ENCODE measurements at regions not wholly inside any gene's neighbourhood (a gene's known extent, or its start where the extent isn't known, plus 50 kb on each side); places are given as distances from the start of the nearest gene placed in this dataset.
"Not testable (repeated sequence)": the region's sequence is repeated elsewhere in the genome, so short reads cannot be mapped to it uniquely, and the experiment has no call there.

DNA sequence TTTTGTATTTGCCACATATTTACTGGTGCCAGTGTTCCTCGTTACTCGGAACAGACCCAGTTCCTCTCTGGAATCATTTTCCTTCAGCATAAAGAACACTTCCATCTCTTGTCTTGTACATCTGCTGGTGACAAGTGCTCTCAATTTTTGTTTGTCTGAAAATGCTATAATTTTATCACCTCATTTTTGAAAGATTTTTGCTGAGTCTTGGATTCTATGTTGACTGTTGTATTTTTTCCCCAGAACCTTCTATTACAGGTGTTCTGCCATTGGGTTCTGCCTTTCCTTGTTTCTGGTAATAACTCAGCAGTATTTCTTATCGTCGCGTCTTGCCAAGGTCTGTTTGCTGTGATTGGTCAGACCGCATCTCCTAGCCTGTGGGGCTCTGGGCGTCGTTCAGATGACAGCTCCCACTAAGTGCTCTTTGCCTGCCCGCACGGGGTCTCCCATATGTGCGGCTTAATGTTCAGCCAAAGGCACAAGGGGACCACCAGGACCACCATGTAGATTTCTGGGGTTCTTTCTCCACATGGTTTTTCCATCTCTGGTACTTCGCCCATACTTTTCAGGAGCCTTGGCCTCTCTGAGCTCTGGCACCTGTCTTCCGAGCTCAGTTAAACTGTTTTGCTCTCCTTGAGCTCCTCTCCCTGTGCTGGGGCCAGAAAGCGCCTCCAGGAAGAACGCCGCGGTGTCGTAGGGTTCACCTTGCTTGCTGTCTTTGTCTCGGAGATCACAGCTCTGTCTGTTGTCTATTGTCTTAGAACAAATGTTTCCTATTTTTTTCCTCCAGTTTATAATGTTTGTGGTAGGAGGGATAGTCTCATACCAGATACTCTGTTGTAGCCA, 80.0 kb downstream of the METRNL start:
- no peak for DNase-seq

DNA sequence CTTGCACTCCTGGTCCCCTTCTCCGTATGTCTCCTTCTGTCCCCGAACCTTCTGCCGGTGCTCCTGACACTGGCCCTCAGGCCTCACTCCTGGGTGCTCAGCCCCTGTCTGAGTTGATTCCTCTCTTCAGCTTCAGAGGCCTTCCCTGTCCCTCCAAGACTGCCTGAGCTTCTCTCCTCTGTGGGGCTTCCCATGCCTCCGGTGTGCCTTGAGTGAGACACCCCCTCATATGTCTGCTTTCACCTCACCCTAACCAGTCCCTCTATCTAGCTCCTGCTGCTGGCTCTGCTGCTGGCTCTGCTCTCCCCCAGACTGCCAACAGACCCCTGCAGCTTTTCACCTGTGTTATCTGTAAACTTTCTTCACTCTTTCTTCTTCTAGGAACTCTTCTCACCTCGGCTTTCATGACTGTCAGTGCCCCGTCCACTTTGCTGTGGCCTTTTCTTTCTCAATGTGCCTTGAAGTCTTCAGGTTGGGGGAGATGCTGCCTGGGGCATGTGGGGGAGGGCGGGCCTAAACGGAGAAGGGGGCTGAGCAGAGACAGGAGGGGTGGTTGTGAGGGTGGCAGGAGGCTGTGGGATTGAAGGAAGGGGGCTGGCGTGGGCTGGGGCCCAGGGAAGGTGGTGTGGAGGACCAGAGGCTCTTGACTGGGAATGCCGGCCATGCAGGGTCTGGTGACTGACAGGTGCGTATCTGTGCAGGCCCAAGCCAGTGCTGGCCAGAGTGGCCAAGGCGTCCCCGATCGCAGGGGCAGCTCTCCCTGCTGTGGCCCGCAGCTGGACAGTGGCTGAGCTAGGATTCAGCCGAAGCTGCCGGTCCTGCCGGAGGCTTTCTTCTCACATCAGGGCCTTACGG, 81.3 kb downstream of the METRNL start:
- DNase-seq = no peak

DNA sequence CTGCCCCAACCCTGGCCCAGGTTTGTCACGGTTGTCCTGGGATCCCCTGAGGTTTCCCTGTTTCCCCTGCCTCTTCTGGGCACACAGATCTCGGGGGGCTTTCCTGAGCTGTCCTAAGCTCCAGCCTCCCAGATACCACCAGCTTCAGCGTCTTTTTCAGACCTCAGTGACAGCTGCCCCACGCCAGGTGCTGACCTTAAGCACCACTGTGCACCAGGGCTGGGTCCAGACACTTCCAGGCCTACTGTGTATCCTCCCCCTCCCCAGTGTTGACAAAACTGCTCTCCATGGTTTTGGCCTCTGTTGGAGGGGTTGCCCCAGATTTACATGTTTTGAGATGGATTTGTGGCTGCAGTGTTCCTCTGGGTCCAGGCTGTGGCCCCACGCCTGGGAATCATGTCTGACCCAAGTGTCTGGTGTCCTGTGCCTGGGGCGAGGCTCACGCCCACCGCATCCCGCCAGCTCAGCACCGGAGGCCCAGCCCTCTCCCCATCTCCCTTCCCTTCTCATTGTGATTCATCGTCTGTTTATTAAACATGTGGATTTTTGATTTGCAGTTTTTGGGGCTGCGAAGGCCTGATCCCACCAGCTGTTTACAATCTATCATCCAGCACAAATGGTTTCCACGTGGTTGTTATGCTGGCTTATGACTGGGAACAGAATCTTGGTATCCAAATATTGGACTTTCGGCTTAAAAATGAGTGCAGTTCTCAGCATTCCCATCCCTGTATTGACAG, 82.1 kb downstream of the METRNL start:
- no peak for DNase-seq

DNA sequence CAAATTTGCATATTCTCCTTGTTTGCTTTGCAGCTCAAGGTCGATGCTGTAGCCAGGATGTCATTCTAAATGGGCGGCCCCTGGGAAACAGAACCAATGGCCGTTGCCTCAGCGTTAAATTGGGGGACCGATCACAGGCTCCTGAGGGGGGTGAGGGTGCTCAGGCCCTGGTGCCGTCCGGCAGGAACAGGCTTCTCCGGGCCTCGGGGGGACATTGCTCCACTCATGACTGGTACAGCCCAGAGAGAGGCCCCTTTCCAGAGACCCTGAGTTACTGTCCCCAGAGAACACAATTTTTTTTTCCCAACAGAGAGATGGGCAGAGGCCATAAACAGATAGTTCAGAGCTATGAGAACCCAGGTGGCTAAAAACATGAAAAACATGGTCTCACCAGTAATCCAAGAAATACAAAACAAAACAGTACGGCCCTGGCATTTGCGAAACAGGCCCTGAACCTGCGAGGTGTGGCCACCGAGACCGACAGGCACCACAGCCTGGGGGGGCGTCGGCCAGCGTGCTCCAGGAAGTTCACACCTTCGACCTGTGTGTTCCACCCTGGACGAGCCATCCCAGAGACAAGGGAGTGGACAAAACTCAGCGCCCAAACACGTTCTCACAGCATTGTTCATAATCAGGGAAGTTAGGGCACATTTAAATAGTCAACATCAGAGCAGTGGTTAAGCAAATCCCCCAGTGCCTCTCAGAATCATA, 82.8 kb downstream of the METRNL start:
- no peak for DNase-seq

DNA sequence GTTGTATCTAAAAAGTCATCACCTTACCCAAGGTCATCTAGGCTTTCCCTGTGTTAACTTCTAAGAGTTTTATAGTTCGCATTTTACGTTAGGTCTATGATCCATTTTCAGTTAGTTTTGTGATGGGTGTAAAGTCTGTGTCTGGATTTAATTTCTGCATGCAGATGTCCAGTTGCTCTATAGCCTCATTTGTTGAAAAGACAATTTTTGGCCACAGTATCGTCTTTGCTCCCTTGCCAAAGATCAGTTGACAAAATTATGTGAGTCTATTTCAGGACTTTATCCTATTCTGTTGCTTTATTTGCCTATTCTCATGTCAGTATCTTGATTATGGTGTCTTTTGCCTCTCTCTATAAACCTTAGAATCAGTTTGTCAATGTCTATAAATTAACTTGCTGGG, 85.1 kb downstream of the METRNL start:
- no peak for DNase-seq

DNA sequence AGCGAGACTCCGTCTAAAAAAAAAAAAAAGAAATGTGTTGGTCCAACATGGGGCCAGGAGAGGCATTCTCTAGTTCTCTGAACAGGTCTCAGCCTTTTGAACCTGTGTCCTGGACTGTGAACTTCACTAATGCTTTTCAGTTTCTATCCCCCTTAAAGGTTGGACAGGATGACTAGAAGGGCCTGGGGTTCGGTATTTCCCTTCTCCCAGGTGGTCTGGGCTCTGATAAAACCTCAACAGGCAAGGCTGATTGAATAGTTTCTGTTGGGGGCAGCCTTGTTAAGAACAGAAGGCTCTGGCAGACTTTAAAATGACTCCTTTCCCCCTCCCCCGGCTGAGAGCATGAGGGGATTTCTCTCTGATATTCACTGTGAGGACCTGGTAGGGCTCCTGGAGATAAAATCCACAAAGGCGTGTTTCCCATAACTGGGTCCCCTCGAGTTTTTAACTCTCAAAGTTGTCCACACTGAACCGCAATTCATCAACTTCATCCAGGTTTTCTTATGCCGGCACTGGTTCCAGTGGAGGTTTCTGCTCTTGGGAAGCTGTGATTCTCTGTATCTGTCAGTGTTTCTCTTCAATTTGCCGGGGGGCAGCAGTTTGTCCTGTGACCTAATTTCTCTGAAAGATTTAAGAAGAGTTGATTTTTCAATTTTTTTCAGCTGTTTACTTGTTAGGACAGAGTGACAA, 91.3 kb downstream of the METRNL start:
- no peak for DNase-seq

DNA sequence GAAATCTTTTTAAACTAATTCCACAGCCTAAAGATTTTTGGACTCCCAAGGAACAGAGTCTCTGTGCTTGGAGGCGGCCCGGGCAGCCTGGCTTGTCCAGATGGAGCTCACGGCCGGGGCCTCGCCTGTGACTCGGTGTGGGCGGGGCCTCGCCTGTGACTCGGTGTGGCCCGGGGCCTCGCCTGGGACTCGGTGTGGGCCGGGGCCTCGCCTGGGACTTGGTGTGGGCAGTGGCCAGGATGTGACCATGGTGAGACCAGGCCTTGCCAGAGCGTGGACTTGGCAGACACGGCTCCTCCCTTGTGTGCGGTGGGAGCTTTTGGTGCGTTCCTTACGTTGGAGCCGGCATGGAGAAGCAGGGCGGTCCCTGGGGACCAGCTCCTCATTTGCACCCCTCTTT, 92.3 kb downstream of the METRNL start:
- DNase-seq = peak; percentile 5

DNA sequence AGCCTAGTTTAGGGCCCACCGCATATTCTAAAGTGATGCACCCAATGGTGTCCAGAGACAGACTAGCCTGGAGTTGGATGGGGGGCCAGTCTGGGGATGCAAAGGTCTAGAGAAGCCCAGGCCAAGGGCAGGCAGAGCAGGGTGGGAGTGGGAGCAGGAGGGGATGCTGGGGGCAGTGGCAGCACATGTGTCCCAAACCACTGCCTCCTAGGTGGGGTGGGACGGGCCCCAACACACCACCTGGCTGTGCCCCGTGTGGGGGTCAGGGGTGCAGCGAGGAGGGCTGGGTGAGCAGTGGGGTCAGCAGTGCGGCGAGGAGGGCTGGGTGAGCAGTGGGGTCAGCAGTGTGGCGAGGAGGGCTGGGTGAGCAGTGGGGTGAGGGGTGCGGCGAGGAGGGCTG, 92.7 kb downstream of the METRNL start:
- not testable (repeated sequence) for DNase-seq

DNA sequence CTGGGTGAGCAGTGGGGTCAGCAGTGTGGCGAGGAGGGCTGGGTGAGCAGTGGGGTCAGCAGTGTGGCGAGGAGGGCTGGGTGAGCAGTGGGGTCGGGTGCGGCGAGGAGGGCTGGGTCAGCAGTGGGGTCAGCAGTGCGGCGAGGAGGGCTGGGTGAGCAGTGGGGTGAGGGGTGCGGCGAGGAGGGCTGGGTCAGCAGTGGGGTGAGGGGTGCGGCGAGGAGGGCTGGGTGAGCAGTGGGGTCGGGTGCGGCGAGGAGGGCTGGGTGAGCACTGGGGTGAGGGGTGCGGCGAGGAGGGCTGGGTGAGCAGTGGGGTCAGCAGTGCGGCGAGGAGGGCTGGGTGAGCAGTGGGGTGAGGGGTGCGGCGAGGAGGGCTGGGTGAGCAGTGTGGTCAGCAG, 93.2 kb downstream of the METRNL start:
- DNase-seq = not testable (repeated sequence)

DNA sequence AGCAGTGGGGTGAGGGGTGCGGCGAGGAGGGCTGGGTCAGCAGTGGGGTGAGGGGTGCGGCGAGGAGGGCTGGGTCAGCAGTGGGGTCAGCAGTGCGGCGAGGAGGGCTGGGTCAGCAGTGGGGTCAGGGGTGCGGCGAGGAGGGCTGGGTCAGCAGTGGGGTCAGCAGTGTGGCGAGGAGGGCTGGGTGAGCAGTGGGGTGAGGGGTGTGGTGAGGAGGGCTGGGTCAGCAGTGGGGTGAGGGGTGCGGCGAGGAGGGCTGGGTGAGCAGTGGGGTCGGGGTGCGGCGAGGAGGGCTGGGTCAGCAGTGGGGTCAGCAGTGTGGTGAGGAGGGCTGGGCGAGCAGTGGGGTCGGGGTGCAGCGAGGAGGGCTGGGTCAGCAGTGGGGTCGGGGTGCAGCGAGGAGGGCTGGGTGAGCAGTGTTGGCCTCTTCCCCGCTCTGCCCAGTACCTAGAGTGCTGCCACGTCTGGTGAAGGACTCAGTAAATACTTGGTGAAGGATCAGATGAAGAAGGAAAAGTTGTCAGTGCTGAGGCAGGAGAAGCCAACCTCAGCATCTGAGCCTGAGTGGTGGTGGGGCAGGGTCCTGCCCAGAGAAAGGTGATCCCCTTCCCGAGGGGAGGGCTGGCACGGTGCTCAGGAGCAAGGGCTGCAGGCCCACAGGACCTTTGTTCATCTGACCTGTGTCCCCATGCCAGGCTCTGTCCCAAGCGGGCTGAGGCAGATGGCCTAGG, 93.9 kb downstream of the METRNL start:
- not testable (repeated sequence) for DNase-seq

DNA sequence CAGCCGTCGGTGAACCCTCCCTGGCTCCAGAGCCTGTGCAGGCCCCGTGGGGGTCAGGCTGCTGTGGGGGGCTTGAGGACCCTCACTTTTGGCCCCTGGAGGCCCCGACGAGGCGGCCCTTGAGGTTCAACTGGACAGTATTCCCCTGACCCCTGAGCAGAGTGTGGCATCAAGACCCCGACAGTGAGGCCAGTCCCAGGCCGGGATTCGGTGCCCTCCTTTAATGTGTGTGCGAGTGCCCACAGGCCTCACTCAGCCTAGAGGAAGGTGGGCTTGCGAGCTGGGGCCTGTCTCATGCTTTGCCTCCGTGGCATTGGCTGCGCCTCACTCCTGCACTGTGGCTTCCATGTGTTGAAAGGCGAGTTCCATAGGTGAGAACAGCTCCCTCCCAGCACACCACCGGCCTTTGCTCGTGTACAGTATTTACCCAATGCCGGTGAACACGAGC, 94.5 kb downstream of the METRNL start:
- no peak for DNase-seq

DNA sequence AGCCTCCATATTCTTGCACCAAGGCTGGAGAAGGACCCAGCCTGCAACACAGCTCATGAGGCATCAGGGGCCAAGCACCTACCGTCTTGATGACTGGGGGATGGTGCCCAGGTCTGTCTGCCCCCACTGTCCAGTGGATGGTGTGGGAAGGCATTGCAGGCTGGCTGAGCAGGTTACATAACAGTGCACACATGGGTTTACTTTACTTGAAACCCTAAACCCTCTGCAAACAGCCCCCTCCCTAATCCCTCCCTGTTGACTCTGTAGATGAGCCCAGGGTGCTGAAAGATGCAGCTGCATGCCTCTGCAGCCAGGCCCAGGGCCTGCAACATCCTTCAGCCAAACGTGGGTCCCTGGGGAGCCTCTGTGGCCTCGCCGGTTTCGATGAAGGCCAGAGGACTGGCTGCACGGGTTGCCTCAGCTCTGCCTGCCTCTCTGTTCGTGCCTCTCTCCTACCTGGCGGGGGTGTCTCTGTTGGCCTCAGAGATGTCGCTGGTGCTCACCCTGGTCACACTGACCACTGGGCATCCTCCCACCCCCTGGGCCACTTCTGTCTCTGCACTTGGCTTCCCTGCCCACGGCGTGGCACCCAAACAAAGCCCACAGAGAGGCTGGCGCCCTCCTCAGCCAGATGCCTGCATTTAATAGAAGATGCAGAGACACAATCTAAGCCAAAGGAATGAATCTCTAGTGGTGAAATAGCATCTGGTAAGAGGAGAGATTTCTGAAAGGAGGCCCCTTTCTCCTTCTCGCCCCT, 95.1 kb downstream of the METRNL start:
- no peak for DNase-seq

DNA sequence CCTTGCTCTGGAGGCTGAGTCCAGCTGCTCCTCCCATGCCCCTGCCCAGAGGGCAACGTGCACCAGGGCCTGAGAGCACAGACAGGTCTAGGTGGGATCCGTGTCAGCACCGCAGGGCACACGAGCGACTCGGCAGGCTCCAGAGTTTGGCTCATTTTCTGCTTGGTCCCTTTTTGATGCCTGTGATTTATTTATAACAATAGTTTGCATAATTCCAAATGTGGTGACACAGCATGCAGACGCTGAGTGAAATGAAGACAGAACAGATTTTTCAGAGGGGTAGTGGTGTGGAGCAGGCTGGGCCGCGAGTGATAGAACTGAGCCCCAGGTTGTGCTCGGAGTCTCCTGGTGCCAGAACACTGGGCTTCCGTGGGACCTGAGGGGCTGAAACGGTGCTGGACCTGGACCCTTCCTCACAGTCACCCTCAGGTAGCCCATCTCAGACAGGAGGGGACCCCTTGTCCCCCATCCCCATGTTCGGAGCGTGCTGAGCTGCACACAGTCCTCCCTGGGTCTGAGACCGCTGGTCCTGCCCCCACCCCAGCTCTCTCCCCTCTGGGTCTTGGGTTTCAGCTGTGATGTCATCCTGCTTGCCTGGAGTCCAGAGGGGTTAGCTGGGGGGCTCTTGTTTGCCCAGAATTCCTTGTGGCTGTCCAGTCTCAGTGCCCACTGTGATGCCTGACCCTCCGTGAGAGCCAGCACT, 95.9 kb downstream of the METRNL start:
- DNase-seq = no peak

DNA sequence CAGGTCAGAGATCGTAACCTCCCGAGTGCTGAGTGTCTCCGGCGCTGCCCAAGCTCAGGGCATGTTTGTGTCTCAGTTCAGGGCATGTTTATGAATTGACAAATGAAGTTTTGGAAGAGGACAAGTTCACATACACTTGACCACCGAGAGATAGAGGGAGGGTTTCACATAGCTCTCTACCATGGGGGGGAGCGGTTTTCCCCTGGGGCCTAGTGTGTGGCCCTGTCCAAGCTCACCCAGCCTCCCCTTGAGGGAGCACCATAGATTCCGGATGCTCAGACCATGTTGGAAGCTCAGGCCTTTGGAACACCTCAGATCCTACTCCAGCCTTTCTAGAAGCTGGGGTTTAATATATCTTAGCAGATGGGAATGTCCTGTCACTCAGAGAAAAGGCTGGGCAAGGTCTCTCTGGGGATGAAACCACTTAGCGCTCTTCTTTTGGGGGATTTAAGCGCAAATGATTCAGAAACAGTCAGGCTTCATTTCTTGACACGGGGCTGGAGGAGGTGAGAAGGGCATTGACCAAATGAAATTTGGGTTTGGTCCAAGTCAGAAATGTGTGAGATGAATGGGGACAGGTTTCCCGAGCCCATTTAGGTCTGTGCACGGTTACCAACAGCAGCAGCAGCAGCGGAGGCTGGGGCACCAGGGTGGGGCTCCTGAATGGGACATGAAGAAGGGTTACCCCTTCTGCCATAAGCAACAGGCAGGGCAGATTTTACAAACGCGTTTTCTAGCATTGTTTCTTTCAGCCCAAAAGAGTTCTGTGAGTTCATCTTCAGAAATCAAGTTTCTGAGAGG, 96.6 kb downstream of the METRNL start:
- DNase-seq = no peak

DNA sequence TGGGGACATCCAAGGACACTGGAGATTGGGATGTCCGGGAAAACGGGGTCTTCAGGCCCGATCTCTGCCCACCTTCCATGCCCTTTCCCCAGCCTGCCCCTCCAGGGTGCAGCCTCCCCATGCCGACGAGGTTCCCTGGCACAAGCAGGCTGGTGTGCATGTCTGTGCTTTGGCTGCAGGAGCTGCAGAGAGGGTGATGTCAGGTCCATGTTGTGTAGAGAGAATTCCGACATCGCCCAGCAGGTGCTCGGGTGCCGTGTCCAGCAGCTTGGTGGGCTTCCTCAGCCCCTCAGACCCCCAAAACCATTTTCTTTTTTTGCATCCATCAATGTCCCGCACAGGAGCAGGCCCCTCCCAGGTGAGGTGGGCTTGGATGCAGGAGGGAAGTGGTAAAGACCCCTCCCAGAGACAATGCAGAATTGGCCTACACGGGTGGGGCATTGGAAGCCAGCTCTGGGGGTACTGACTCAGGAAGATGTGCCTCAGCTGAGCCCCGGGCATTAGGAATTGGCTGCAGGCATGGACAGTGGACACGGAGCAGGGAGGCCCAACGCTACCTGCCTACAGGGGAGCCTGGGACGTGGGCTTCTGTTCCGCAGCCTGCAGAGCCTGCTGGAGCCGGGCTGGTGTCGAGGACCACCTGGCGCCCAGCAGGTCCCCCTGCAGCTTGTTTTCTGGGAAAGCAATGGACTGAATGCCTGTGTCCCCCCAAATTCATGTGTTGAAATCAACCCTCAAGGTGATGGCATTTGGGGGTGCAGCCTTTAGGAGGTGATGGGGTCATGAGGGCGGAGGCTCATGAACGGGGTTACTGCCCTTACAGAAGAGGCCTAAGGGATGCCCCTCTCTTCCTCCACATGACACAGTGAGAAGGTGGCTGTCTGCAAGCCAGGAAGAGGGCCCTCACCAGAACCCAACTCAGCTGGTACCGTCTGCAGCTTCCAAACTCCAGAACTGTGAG, 97.5 kb downstream of the METRNL start:
- no peak for DNase-seq

DNA sequence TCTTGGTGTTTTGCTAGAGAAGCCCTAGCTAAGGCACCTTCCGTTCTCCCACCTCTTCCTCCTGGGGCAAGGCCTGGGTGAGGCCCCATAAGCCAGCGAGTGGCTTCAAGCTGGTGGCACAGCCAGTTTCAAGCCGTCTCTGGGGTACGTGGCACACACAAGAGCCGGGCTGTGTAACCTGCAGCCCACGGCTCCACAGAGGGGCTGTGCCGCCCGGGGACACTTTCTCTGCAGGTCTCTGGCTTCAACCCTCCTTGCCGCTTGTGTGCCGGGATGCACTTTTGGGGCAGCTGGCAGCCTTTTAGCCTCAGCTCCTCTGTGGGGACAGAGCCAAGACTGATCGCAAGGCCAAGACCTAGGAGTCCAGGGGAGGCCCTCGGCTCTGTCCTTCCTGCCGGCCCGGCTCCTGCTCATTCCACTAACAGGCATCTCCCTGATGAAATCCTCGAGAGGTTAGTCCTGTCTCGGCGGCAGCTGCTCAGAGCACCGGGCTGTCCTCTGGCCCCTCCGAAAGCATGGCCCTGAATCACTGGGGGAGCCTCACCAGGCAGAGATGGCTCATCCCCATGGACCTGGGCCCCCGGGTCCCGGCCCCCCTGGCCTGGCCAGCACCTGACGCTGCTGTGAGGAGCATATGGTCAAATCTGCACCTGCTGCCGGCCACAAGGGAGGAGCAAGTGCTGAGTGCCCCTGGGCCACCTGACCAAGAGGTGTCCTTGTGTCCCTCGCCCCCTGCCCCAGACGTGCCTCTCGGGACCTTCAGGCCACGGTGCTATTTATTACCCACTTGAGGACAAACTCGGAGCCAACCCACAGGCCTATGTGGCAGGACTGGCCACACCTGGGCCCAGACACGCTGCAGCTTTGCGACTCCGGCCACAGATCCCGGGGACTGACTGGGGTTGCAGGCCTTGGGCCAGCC, 98.5 kb downstream of the METRNL start:
- no peak for DNase-seq
